GM23338 (cell line): ENCODE measurements at regions not wholly inside any gene's neighbourhood (a gene's known extent, or its start where the extent isn't known, plus 50 kb on each side); places are given as distances from the start of the nearest gene placed in this dataset.

Experiments used
- ATAC-seq: fragments of 200-7000 bp; cut with Tn5 transposase; 3 replicates; pipeline ENCODE4 v1.9.1; 2020
- DNase-seq: peaks from one replicate; pipeline ENCODE4 v3.0.0-alpha.2; 2015; ENCODE audit warnings: low spot score
- H2AFZ ChIP-seq: fragments of 200-600 bp; sonication (generic); 2 replicates; pipeline ENCODE4 v1.8.0; 2016; ENCODE audit warnings: antibody characterized with exemption, mild to moderate bottlenecking, moderate library complexity
- H3F3A ChIP-seq: fragments of 200-600 bp; sonication (generic); replicated peaks from 2 replicates; pipeline ENCODE4 v1.8.0; 2017; ENCODE audit warnings: antibody characterized with exemption, mixed run types, low read depth
- H3K27ac ChIP-seq: fragments of 200-600 bp; sonication (generic); 2 replicates; pipeline ENCODE4 v1.6.1; 2016; ENCODE audit warnings: low read depth
- H3K27me3 ChIP-seq: fragments of 200-600 bp; sonication (generic); 2 replicates; pipeline ENCODE4 v1.8.0; 2016; ENCODE audit warnings: mild to moderate bottlenecking, mixed run types, moderate library complexity; ENCODE audit not compliant: insufficient read depth
- H3K36me3 ChIP-seq: fragments of 200-600 bp; sonication (generic); 2 replicates; pipeline ENCODE4 v1.8.0; 2016; ENCODE audit warnings: mild to moderate bottlenecking; ENCODE audit not compliant: insufficient read depth
- H3K4me1 ChIP-seq: fragments of 200-600 bp; sonication (generic); 2 replicates; pipeline ENCODE4 v1.8.0; 2016; ENCODE audit warnings: mild to moderate bottlenecking, moderate library complexity; ENCODE audit not compliant: insufficient read depth
- H3K4me2 ChIP-seq: fragments of 200-600 bp; sonication (generic); 2 replicates; pipeline ENCODE4 v1.7.1; 2017; ENCODE audit warnings: mixed run types
- H3K4me3 ChIP-seq: fragments of 200-600 bp; sonication (generic); 2 replicates; pipeline ENCODE4 v1.6.1; 2016; ENCODE audit warnings: mixed run types
- H3K79me2 ChIP-seq: fragments of 200-600 bp; sonication (generic); replicated peaks from 2 replicates; pipeline ENCODE4 v1.8.0; 2017; ENCODE audit warnings: mild to moderate bottlenecking; ENCODE audit not compliant: insufficient read depth
- H3K9me2 ChIP-seq: fragments of 200-600 bp; sonication (generic); 2 replicates; pipeline ENCODE4 v1.8.0; 2017; ENCODE audit not compliant: insufficient read depth
- H4K20me1 ChIP-seq: fragments of 200-600 bp; sonication (generic); replicated peaks from 2 replicates; pipeline ENCODE4 v1.8.0; 2017; ENCODE audit warnings: mild to moderate bottlenecking; ENCODE audit not compliant: insufficient read depth
- H3K27ac Mint-ChIP-seq: 2 replicates; pipeline ENCODE4 v1.8.0; 2020; ENCODE audit warnings: inconsistent platforms, mild to moderate bottlenecking, moderate library complexity, mixed read lengths
- H3K27me3 Mint-ChIP-seq: 3 replicates; pipeline ENCODE4 v1.8.0; 2022; ENCODE audit warnings: low read depth, mild to moderate bottlenecking, moderate library complexity, mixed read lengths, inconsistent platforms; ENCODE audit not compliant: insufficient read depth, poor library complexity
- H3K36me3 Mint-ChIP-seq: 3 replicates; pipeline ENCODE4 v1.8.0; 2021; ENCODE audit warnings: low read depth, mild to moderate bottlenecking, inconsistent platforms, moderate library complexity, mixed read lengths
- H3K4me1 Mint-ChIP-seq: 3 replicates; pipeline ENCODE4 v1.8.0; 2020; ENCODE audit warnings: mild to moderate bottlenecking, inconsistent platforms, mixed read lengths
- H3K4me3 Mint-ChIP-seq: 3 replicates; pipeline ENCODE4 v1.8.0; 2021; ENCODE audit warnings: moderate library complexity, mild to moderate bottlenecking, inconsistent platforms, mixed read lengths
- H3K9me3 Mint-ChIP-seq: 3 replicates; pipeline ENCODE4 v1.8.0; 2020; ENCODE audit warnings: moderate library complexity, mild to moderate bottlenecking, inconsistent platforms, mixed read lengths
- CREB1 ChIP-seq: fragments of 250-450 bp; sonication (Bioruptor Pico); IDR thresholded peaks from 2 replicates; pipeline ENCODE4 v1.5.0; 2020; ENCODE audit warnings: low read depth, mild to moderate bottlenecking, moderate library complexity
- EZH2 ChIP-seq: fragments of 200-600 bp; sonication (generic); IDR thresholded peaks from one replicate; pipeline ENCODE4 v1.8.0; 2017; ENCODE audit warnings: antibody characterized with exemption, mild to moderate bottlenecking, low read depth; ENCODE audit not compliant: unreplicated experiment
- ZNF114 ChIP-seq: fragments of 250-450 bp; sonication (Bioruptor Pico); IDR thresholded peaks from 2 replicates; pipeline ENCODE4 v1.5.0; 2020; ENCODE audit warnings: mild to moderate bottlenecking, moderate library complexity
- ZNF331 ChIP-seq: fragments of 250-450 bp; sonication (Bioruptor Pico); IDR thresholded peaks from 2 replicates; pipeline ENCODE4 v1.5.0; 2020; ENCODE audit warnings: low read depth, mild to moderate bottlenecking, moderate library complexity
- TF ChIP-seq, protein P1 (sequence below): IDR thresholded peaks from one replicate; pipeline ENCODE4 v1.6.1; 2018; ENCODE audit warnings: antibody characterized with exemption; ENCODE audit not compliant: unreplicated experiment
- TF ChIP-seq, protein P2 (sequence below), 2 experiments: fragments of 200-600 bp in 1 of 2; sonication (generic) in 1 of 2; conservative IDR thresholded peaks; 2 replicates each; pipeline versions ENCODE4 v1.5.1 to v1.6.1; 2016 to 2017; ENCODE audit warnings: antibody characterized with exemption in 2 of 2, low read depth in 2 of 2, mild to moderate bottlenecking in 2 of 2, moderate library complexity in 1 of 2
- TF ChIP-seq, protein P3 (sequence below): fragments of 250-450 bp; sonication (Bioruptor Pico); IDR thresholded peaks from 2 replicates; pipeline ENCODE4 v1.5.0; 2020; ENCODE audit warnings: mild to moderate bottlenecking, moderate library complexity

DNA sequence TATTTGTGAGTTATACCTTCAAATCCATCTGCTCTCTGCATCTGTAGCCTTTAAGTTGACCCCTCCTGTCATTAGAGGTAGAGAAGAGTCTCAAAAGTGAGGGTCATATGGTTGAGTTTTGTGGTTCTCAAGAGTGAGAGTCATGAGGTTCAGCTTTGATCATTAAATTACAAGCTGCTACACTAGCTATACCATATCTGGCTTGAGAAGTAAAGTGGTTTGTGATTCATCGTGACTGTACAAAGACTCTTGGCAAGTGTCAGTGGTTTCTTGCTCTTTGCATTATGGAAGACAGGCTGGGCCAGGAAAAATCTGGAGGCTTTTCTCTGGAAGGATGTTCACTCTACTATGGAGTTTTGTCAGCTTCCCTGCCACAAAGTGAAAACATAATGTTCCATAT lies 170.6 kb downstream of the ZC4H2 start (continued):
- TF ChIP-seq, protein P1, sequence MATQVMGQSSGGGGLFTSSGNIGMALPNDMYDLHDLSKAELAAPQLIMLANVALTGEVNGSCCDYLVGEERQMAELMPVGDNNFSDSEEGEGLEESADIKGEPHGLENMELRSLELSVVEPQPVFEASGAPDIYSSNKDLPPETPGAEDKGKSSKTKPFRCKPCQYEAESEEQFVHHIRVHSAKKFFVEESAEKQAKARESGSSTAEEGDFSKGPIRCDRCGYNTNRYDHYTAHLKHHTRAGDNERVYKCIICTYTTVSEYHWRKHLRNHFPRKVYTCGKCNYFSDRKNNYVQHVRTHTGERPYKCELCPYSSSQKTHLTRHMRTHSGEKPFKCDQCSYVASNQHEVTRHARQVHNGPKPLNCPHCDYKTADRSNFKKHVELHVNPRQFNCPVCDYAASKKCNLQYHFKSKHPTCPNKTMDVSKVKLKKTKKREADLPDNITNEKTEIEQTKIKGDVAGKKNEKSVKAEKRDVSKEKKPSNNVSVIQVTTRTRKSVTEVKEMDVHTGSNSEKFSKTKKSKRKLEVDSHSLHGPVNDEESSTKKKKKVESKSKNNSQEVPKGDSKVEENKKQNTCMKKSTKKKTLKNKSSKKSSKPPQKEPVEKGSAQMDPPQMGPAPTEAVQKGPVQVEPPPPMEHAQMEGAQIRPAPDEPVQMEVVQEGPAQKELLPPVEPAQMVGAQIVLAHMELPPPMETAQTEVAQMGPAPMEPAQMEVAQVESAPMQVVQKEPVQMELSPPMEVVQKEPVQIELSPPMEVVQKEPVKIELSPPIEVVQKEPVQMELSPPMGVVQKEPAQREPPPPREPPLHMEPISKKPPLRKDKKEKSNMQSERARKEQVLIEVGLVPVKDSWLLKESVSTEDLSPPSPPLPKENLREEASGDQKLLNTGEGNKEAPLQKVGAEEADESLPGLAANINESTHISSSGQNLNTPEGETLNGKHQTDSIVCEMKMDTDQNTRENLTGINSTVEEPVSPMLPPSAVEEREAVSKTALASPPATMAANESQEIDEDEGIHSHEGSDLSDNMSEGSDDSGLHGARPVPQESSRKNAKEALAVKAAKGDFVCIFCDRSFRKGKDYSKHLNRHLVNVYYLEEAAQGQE, result no peak
- no peak for TF ChIP-seq CREB1 (CRISPR knock-in tag)
- no peak for TF ChIP-seq ZNF114

DNA sequence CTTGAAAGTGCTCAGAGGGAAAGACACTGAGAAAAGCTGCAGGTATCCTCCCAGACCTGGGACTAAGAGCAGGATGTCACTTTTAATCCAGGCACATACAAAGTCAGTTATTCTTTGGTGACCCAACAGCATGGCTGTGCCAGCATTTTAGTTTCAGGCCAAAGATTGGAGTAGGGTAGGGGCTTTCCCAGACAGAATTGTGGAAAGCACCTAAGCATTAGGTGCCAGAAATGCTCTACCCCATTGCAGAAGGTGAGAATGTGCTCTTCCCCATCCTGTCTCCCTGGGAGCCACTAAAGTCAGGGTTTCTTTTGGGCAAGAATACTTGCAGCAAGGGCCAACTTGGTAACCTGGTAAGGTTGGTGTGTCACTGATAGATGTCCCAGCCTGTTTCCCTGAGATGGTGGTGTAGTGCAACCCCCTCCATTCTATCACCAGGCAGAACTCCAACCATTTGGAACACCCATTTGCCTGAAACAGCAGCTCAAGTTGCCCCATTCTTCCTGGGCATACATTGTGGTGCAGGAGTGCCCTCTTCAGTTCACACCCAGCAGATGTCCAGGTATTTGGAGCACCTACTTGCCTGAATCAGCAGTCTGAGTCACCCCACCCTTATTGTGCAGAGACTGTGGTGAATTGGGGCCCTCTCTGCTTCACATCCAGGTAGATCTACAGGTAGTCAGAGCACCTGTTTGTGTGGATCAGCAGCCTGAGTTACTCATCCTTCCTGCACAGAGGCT lies 183.5 kb downstream of the ZC4H2 start:
- H3K27ac ChIP-seq, result no peak overlapping the region
- H3K4me1 ChIP-seq, result no peaks in the 10 kb centered on the region
- TF ChIP-seq ZNF331 (CRISPR knock-in tag), result no peak
- TF ChIP-seq, protein P2, sequence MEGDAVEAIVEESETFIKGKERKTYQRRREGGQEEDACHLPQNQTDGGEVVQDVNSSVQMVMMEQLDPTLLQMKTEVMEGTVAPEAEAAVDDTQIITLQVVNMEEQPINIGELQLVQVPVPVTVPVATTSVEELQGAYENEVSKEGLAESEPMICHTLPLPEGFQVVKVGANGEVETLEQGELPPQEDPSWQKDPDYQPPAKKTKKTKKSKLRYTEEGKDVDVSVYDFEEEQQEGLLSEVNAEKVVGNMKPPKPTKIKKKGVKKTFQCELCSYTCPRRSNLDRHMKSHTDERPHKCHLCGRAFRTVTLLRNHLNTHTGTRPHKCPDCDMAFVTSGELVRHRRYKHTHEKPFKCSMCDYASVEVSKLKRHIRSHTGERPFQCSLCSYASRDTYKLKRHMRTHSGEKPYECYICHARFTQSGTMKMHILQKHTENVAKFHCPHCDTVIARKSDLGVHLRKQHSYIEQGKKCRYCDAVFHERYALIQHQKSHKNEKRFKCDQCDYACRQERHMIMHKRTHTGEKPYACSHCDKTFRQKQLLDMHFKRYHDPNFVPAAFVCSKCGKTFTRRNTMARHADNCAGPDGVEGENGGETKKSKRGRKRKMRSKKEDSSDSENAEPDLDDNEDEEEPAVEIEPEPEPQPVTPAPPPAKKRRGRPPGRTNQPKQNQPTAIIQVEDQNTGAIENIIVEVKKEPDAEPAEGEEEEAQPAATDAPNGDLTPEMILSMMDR (conservative IDR thresholded peaks at IDR 0.05; ENCODE audit: low read depth in 2 of 2), result peak; percentile 31 to 66; a peak in 3 of 4 replicates
- no peaks in the 10 kb centered on the region for H4K20me1 ChIP-seq
- no peaks in the 10 kb centered on the region for H3K79me2 ChIP-seq
- H3F3A ChIP-seq, result no peaks in the 10 kb centered on the region
- no peaks in the 10 kb centered on the region for H3K27me3 ChIP-seq
- ATAC-seq (peak; percentile 42; the same call in 2 of the 3 replicates), DNase-seq (peak; percentile 27)
- H3K4me2 ChIP-seq, result no peak overlapping the region
- Mint-ChIP-seq H3K4me1 (no peaks in the 10 kb centered on the region), H3K9me3 (no peaks in the 10 kb centered on the region), H3K27ac (no peak overlapping the region), H3K36me3 (no peaks in the 10 kb centered on the region), H3K4me3 (no peak overlapping the region), H3K27me3 (no peaks in the 10 kb centered on the region)
- H2AFZ ChIP-seq, result no peak overlapping the region
- no peak overlapping the region for H3K4me3 ChIP-seq
- H3K9me2 ChIP-seq, result no peaks in the 10 kb centered on the region
- no peaks in the 10 kb centered on the region for H3K36me3 ChIP-seq

DNA sequence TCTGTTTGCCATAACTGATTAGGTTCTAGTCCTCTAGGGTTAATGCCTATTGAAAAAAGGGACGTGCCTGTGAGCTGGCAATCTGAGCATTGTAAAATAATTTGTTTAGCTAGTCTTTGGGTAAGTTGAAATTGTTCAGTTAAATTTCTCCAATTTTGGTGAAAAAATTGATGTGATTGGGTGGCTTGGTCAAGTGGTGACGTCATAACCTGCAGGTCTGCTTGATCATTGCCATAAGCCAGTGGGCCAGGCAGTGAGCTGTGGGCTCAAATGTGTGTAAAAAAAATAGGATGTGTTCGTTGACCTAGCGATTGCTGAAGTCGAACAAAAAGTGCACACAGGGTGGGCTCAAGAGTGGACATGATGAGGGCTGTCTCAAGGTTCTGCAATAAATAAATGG lies 193.3 kb downstream of the ZC4H2 start:
- Histone ChIP-seq H3K36me3 (no peaks in the 10 kb centered on the region), H3K27ac (no peak overlapping the region), H3F3A (no peaks in the 10 kb centered on the region), H2AFZ (no peak overlapping the region), H4K20me1 (no peaks in the 10 kb centered on the region), H3K9me2 (no peaks in the 10 kb centered on the region), H3K4me1 (no peaks in the 10 kb centered on the region), H3K27me3 (no peaks in the 10 kb centered on the region), H3K79me2 (no peaks in the 10 kb centered on the region), H3K4me2 (no peak overlapping the region), H3K4me3 (no peak overlapping the region)
- Mint-ChIP-seq H3K4me1 (no peaks in the 10 kb centered on the region), H3K36me3 (no peaks in the 10 kb centered on the region; the same call in 2 of the 3 replicates), H3K27me3 (no peaks in the 10 kb centered on the region), H3K27ac (no peak overlapping the region), H3K9me3 (peaks cover 3% of the 10 kb centered on the region; the same call in 1 of the 3 replicates), H3K4me3 (no peak overlapping the region)
- DNase-seq, result no peak
- ATAC-seq, result no peak
- TF ChIP-seq EZH2, result no peak
- TF ChIP-seq, protein P3, sequence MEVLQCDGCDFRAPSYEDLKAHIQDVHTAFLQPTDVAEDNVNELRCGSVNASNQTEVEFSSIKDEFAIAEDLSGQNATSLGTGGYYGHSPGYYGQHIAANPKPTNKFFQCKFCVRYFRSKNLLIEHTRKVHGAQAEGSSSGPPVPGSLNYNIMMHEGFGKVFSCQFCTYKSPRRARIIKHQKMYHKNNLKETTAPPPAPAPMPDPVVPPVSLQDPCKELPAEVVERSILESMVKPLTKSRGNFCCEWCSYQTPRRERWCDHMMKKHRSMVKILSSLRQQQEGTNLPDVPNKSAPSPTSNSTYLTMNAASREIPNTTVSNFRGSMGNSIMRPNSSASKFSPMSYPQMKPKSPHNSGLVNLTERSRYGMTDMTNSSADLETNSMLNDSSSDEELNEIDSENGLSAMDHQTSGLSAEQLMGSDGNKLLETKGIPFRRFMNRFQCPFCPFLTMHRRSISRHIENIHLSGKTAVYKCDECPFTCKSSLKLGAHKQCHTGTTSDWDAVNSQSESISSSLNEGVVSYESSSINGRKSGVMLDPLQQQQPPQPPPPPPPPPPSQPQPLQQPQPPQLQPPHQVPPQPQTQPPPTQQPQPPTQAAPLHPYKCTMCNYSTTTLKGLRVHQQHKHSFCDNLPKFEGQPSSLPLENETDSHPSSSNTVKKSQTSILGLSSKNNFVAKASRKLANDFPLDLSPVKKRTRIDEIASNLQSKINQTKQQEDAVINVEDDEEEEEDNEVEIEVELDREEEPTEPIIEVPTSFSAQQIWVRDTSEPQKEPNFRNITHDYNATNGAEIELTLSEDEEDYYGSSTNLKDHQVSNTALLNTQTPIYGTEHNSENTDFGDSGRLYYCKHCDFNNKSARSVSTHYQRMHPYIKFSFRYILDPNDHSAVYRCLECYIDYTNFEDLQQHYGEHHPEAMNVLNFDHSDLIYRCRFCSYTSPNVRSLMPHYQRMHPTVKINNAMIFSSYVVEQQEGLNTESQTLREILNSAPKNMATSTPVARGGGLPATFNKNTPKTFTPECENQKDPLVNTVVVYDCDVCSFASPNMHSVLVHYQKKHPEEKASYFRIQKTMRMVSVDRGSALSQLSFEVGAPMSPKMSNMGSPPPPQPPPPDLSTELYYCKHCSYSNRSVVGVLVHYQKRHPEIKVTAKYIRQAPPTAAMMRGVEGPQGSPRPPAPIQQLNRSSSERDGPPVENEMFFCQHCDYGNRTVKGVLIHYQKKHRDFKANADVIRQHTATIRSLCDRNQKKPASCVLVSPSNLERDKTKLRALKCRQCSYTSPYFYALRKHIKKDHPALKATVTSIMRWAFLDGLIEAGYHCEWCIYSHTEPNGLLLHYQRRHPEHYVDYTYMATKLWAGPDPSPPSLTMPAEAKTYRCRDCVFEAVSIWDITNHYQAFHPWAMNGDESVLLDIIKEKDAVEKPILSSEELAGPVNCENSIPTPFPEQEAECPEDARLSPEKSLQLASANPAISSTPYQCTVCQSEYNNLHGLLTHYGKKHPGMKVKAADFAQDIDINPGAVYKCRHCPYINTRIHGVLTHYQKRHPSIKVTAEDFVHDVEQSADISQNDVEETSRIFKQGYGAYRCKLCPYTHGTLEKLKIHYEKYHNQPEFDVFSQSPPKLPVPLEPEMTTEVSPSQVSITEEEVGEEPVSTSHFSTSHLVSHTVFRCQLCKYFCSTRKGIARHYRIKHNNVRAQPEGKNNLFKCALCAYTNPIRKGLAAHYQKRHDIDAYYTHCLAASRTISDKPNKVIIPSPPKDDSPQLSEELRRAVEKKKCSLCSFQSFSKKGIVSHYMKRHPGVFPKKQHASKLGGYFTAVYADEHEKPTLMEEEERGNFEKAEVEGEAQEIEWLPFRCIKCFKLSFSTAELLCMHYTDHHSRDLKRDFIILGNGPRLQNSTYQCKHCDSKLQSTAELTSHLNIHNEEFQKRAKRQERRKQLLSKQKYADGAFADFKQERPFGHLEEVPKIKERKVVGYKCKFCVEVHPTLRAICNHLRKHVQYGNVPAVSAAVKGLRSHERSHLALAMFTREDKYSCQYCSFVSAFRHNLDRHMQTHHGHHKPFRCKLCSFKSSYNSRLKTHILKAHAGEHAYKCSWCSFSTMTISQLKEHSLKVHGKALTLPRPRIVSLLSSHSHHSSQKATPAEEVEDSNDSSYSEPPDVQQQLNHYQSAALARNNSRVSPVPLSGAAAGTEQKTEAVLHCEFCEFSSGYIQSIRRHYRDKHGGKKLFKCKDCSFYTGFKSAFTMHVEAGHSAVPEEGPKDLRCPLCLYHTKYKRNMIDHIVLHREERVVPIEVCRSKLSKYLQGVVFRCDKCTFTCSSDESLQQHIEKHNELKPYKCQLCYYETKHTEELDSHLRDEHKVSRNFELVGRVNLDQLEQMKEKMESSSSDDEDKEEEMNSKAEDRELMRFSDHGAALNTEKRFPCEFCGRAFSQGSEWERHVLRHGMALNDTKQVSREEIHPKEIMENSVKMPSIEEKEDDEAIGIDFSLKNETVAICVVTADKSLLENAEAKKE (CRISPR knock-in tag), result no peak
- TF ChIP-seq CREB1 (CRISPR knock-in tag), result no peak
- no peak for TF ChIP-seq ZNF331 (CRISPR knock-in tag)
